ENCODE measurements at regions not wholly inside any gene's neighbourhood (a gene's known extent, or its start where the extent isn't known, plus 50 kb on each side); places are given as distances from the start of the nearest gene placed in this dataset.

DNA sequence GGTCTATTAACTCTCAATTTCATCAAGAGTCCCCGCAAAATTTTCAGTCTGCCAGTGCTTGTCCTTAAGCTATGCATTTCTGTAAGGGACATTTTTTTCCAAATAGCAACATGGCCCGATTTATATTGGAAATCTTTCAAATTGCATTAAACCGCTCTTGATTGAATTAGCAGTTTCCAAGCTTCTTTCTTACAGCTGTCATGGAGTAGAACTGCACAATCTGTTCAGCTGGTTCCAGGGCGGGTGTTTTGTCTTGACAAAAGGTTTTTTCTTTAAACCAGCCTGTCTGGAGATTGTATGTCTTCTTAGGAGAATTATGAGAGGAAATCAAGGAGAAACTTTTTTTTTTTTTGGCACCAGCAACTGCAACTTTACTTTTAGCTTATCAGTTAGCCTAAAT, 185.8 kb downstream of the ALG10B start:
- no peak for DNase-seq
- TF ChIP-seq POLR2AphosphoS5 (IDR thresholded peaks at IDR 0.05) = no peak
- TF ChIP-seq, protein P1, sequence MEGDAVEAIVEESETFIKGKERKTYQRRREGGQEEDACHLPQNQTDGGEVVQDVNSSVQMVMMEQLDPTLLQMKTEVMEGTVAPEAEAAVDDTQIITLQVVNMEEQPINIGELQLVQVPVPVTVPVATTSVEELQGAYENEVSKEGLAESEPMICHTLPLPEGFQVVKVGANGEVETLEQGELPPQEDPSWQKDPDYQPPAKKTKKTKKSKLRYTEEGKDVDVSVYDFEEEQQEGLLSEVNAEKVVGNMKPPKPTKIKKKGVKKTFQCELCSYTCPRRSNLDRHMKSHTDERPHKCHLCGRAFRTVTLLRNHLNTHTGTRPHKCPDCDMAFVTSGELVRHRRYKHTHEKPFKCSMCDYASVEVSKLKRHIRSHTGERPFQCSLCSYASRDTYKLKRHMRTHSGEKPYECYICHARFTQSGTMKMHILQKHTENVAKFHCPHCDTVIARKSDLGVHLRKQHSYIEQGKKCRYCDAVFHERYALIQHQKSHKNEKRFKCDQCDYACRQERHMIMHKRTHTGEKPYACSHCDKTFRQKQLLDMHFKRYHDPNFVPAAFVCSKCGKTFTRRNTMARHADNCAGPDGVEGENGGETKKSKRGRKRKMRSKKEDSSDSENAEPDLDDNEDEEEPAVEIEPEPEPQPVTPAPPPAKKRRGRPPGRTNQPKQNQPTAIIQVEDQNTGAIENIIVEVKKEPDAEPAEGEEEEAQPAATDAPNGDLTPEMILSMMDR (IDR thresholded peaks at IDR 0.05 in 8 of 11, conservative IDR thresholded peaks at IDR 0.05 in 3 of 11) = no peak
- no peak for TF ChIP-seq POLR2A (IDR thresholded peaks at IDR 0.05)
- Histone ChIP-seq H3K36me3 (no peaks in the 10 kb centered on the region), H3K27me3 (replicated peaks in 1 of 7) (no peaks in the 10 kb centered on the region), H3K9me3 (peaks cover 2 to 19% (median 15%) of the 10 kb centered on the region in 8 donors), H3K4me3 (no peak overlapping the region), H3K27ac (no peak overlapping the region), H3K4me1 (no peaks in the 10 kb centered on the region)
- intact Hi-C loops (cut with DNase I; ENCODE audit: low total_unique reads) = no loop called here
- WGBS, 5 donors = 81 to 94% (median 88%) methylated on average over 4 of the region's 4 CpGs

DNA sequence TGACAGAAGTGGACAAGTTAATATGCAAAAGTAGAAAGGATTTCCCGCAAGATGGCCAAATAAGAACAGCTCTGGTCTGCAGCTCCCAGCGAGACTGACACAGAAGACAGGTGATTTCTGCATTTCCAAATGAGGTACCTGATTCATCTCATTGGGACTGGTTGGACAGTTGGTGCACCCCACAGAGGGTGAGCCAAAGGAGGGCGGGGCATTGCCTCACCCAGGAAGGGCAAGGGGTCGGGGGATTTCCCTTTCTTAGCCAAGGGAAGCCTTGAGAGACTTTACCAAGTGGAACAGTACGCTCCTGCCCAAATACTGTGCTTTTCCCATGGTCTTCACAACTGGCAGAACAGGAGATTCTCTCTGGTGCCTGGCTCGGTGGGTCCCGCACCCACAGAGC, 191.3 kb downstream of the ALG10B start:
- WGBS, 5 donors = 67 to 92% (median 78%) methylated on average over 7 of the region's 7 CpGs
- no peaks in the 10 kb centered on the region for H3K36me3 ChIP-seq
- H3K27me3 ChIP-seq (replicated peaks in 1 of 7) = peaks cover 0 to 4% (median 0%) of the 10 kb centered on the region in 7 donors
- peaks cover 0 to 10% (median 0%) of the 10 kb centered on the region in 8 donors for H3K9me3 ChIP-seq
- intact Hi-C loops (cut with DNase I; ENCODE audit: low total_unique reads) = no loop called here
- TF ChIP-seq, protein P1 (IDR thresholded peaks at IDR 0.05 in 8 of 11, conservative IDR thresholded peaks at IDR 0.05 in 3 of 11) = no peak
- TF ChIP-seq POLR2A (IDR thresholded peaks at IDR 0.05) (no peak), POLR2AphosphoS5 (IDR thresholded peaks at IDR 0.05) (no peak)
- DNase-seq = peak; percentile 38
- H3K4me3 ChIP-seq = no peak overlapping the region
- no peak overlapping the region for H3K27ac ChIP-seq
- no peaks in the 10 kb centered on the region for H3K4me1 ChIP-seq

DNA sequence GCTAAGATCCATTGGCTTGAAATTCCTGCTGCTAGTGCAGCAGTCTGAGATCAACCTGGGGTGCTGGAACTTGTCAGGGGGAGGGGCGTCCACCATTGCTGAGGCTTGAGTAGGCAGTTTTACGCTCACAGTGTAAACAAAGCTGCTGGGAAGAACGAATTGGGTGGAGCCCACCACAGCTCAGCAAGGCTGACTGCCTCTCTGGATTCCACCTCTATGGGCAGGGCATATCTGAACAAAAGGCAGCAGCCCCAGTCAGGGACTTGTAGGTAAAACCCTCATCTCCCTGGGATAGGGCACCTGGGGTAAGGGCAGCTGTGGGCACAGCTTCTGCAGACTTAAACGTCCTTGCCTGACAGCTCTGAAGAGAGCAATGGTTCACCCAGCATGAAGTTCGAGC, 191.7 kb downstream of the ALG10B start:
- peak; percentile 64 for DNase-seq
- Histone ChIP-seq H3K4me1 (no peaks in the 10 kb centered on the region), H3K27ac (no peak overlapping the region), H3K36me3 (no peaks in the 10 kb centered on the region), H3K4me3 (no peak overlapping the region), H3K9me3 (peaks cover 0 to 10% (median 2%) of the 10 kb centered on the region in 8 donors), H3K27me3 (replicated peaks in 1 of 7) (peaks cover 0 to 4% (median 0%) of the 10 kb centered on the region in 7 donors)
- intact Hi-C loops (cut with DNase I; ENCODE audit: low total_unique reads) = no loop called here
- TF ChIP-seq, protein P1 (IDR thresholded peaks at IDR 0.05 in 8 of 11, conservative IDR thresholded peaks at IDR 0.05 in 3 of 11) = no peak
- TF ChIP-seq POLR2AphosphoS5 (IDR thresholded peaks at IDR 0.05) = no peak
- no peak for TF ChIP-seq POLR2A (IDR thresholded peaks at IDR 0.05)
- WGBS, 5 donors = 32 to 95% (median 59%) methylated on average over 3 to 5 of the region's 5 CpGs

DNA sequence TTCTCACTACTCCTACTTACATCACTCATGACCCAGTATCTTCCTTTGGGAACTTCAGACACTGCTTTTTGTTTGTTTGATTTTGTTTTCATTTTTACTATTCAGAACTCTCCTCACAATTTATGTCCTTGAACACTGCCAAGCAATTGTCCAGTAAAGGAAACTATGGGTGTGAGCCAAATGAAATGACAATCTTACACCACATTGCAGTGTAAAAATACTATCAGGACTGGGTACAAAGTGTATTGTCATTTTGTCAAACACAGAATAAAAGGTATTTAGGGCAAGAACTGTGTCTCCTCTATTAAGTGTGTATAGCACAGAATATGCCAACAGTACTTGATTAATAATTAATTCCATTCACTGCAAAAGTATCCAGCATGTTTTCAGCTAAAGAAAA, 199.3 kb downstream of the ALG10B start:
- intact Hi-C loops (cut with DNase I; ENCODE audit: low total_unique reads) = no loop called here
- H3K4me1 ChIP-seq = peaks cover 0 to 6% (median 0%) of the 10 kb centered on the region in 6 donors
- H3K4me3 ChIP-seq = no peak overlapping the region
- no peak for DNase-seq
- peaks cover 0 to 16% (median 2%) of the 10 kb centered on the region in 8 donors for H3K9me3 ChIP-seq
- TF ChIP-seq POLR2A (IDR thresholded peaks at IDR 0.05) (no peak), POLR2AphosphoS5 (IDR thresholded peaks at IDR 0.05) (no peak)
- TF ChIP-seq, protein P1 (IDR thresholded peaks at IDR 0.05 in 8 of 11, conservative IDR thresholded peaks at IDR 0.05 in 3 of 11) = no peak
- no peaks in the 10 kb centered on the region for H3K27me3 ChIP-seq (replicated peaks in 1 of 7)
- H3K36me3 ChIP-seq = no peaks in the 10 kb centered on the region
- peak overlapping the region in 5 of 8 donors; percentile 26 to 59 (median 51) for H3K27ac ChIP-seq
